GM04503 (cell line): ENCODE measurements at regions not wholly inside any gene's neighbourhood (a gene's known extent, or its start where the extent isn't known, plus 50 kb on each side); places are given as distances from the start of the nearest gene placed in this dataset.
"Not testable (repeated sequence)": the region's sequence is repeated elsewhere in the genome, so short reads cannot be mapped to it uniquely, and the experiment has no call there.

Experiments
- DNase-seq: peaks from one replicate; pipeline ENCODE4 v3.0.0-alpha.2; 2012; ENCODE audit warnings: low read depth

DNA sequence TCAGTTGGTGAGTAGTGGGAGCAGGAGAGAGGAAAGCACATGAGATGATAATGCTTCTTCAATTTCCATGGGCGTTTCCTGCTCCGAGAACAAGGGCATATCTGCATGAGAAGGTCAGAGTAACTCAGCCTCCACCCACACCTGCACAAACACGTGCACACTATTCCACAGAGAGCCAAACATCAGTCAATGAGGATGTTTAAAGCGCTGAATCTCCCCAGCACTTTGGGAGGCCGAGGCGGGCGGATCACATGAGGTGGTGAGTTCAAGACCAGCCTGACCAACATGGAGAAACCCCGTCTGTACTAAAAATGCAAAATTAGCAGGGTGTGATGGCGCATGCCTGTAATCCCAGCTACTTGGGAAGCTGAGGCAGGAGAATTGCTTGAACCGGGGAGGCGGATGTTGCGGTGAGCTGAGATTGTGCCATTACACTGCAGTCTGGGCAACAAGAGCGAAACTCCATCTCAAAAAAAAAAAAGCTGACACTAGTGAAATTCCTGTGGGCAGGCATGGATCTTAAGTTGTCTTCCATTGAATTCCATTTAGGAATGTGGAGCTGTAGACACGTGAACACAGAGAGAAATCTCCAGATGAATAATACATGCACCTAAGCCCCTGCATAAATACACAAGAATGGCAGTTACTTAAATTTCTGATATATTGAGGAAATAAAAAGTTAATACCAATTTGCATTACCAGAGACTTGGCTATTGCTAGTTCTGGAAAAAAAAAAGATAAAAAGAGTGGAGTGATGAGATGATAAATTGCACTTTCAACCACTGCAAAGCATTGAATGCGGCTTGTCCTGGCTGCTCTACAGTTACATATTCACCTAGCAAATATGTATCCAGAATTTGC is 1097.4 kb upstream of the TMEM132C start:
- DNase-seq = peak; percentile 96

DNA sequence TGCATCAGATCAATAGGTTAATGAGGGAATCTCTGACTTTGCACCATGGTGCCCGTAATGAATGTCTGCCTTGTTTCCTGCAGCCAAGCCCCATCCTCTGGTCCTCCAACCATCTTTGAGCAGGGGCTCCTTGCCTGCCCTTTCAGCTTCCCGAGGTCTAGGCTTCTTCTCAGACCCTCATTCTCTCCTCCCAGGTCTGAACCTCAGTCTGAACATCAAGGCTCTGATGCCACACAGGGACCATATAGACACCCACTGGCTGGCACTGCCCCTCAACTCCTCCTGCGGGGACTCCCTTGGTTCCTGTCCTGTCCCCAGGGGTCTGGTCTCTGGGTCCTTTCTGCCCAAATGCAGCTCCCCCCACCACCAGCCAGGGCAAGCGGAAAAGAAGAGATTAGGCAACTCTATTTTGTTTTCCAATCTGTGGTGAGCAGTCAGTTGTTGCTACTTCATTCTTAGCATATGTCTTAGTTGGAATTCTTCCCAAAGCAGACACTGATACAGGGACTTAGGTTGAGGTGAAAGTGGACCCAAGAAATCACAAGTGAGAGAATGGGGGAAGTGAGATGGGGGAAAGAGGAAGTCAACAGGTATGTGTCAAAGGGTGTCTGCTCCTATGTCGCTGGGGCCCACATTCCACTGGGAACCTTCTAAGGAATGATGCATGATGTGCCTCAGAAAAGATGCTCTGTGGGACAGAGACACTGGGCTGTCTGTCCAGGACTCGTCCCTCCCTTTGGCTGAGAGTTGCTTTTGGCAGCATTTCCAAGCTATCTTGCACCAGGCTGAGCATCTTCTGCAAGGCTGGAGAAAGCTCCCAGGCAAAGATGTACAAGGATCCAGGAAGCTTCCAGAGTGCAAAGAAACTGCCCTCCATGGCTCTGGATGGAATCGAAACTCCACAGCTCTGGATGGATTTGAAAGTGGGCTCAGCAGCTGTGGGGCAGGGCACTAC is 1096.5 kb upstream of the TMEM132C start:
- DNase-seq = peak; percentile 77

DNA sequence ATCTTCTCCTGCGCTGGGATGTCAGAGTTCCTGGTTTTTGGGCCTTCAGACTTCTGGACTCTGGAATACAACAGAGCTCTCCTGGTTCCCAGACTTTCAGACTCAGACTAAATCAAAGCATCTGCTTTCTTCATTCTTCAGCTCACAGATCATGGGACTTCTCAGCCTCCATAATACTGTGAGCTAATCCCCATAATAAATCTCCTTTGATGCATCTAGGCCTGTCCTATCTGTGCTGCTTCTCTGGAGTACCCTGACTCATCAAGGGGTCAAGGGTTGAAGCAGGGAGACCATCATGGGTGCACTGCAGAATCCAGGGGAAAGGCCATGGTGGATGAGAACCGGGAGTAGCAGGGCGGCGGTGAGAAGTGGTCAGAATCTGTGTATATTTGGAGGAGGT is 1094.1 kb upstream of the TMEM132C start:
- DNase-seq = peak; percentile 78

DNA sequence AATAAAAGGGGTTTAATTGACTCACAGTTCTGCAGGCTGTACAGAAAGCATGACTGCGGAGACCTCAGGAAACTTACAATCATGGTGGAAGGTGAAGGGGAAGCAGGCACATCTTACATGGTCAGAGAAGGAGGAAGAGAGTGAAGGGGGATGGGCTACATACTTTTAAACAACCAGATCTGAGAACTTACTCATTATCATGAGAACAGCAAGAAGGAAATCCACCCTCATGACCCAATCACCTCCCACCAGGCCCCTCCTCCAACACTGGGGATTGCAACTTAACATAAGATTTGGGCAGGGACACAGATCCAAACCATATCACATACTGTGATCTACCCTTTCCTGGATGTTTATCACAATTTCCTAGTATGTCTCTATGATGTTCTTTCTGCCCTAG is 1093.0 kb upstream of the TMEM132C start:
- not testable (repeated sequence) for DNase-seq

DNA sequence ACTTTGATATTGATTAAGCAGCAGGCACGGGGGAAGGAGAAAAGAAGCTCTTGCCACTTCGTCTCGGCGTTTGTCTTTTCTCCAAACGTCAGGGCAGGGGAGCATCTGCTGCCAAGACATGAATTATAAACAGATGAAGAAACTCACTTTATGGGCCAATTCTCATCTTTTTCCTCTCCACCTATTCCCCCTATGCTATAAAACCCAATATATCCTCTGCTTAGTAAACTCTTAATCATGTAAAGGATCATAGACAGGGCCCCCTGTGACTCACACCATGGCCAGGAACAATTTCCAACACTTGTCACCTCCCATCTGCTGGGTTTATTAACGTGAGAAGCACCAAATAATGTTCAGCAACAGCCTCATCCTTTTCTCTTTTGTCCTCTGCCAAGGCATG is 1092.1 kb upstream of the TMEM132C start:
- peak; percentile 62 for DNase-seq

DNA sequence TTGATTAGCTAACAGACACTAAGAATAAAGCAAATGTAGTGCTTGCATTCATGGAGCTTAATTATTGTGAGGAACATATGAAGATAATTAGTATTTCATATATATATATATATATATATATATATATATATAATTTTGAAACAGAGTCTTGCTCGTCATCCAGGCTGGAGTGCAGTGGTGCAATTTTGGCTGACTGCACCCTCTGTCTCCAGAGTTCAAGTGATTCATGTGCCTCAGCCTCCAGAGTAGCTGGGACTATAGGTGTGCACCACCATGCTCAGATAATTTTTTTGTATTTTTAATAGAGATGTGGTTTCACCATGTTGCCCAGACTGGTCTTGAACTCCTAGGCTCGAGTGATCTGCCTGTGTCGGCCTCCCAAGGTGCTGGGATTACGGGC is 1091.6 kb upstream of the TMEM132C start:
- DNase-seq = no peak

DNA sequence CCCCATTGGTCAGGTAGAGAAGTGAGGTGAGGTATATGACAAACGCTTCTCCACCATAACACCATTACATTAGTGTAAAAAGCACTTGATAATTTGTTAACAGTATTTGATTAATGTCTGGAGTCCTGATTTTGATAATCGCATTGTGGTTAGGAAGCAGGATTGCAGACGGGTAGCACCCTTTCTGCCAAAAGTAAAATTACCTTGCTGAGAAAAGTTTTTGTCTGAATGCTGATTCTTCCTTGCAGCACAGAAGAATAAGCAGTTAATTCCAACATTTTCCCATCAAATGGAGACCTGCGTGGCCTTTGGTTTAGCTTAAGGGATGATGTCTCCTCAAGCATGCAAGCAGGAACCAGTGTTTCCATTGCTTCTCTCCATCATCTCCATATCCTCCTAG is 1090.2 kb upstream of the TMEM132C start:
- no peak for DNase-seq

DNA sequence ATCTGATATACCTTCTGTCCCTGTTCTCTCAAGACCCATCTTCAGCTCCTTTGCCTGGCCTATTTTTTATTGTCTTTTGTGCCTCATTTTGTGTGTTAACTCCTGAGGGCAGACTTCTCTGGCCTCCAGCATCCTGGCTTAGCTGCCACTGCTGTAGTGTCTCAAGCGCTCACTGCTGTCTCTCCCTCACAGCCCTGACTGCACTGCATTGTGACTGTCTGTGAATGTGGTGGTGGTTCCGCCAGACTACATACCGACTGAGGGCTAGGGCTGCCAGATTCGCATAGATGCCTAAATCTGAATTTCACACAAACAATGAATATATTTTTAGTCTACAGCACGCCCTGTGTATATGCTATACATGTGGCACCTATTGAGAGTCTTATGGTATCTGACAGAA is 1088.9 kb upstream of the TMEM132C start:
- DNase-seq = no peak

DNA sequence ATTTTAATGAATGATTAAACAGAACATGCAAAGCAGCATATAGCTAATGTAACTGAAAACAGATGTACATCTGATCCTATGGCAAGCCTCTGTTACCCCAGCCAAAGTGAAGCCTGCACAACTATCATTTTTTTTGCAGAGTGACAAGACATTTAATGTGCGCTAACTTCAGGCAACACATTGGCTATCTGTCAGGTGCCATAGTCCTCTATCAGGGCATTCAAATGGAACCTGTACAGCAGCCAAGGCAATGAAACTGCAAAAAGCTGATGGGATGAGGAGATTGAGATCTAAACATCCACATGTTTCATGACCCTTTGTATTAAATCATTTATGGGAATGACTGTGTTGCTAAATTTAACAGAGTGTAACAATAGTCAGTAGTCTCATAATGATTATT is 1088.5 kb upstream of the TMEM132C start:
- no peak for DNase-seq

DNA sequence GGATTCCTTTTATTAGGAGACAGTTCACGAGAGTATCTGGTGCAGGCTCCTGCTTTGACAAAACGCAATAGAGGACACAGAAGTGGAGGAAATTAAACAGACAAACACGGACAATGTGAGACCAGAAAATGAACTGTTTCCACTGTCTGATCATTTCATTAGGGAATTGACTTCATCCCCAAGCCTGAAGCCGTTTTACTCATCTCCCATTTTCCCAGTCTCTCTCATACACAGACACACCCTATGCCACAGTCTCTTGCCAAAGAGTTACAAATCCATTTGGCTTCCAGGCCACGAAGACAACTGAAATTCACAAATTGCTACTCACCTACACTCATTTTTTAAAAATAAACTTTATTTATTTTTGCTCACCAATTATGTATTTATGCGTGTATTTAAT is 1087.8 kb upstream of the TMEM132C start:
- DNase-seq = peak; percentile 35

DNA sequence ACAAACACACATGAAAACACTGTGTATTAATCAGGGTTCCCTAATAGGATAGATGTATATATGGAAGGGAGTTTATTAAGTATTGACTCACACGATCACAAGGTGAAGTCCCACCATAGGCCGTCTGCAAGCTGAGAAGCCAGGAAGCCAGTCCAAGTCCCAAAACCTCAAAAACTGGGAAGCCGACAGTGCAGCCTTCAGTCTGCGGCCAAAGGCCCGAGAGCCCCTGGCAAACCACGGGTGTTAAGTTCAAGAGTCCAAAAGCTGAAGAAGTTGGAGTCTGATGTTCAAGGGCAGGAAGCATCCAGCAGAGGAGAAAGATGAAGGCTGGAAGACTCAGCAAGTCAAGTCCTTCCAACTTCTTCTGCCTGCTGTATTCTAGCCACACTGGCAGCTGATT is 1085.0 kb upstream of the TMEM132C start:
- no peak for DNase-seq

DNA sequence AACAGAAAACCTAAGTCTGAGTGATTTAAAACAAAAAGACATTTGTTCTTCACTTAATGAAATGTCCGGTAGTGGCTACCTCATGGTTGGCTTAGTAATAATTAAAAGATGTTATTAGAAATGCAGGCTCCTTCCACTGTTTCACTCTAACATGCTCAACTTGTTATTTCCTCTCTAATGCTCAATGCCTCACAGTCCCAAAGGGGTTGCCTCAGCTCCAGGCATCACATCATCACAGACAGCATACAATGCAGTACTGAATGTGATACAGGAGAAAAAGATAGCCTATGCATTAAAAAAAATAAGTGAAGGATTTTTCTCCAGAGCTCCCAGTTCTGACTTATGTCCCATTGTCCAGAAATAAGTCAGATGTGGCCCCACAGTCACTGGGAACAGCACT is 1077.0 kb upstream of the TMEM132C start:
- no peak for DNase-seq

DNA sequence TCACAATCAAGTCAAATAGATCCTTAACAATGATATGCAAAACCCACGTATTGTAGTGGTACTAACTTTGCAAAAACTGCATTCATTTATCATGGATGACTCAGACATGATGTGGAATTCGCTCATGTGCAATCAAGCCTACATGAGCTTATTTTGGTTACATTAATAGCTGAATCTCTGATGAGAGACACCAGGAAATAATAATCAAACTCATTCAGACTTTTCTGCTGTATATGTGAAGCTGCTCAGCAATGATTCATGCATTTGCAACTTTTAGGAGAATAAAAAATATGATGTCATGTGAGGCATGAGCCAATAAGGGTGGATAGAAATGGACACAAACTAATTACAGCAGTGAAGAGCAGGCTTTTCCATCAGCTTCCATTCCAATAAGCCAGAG is 1075.8 kb upstream of the TMEM132C start:
- DNase-seq = peak; percentile 50

DNA sequence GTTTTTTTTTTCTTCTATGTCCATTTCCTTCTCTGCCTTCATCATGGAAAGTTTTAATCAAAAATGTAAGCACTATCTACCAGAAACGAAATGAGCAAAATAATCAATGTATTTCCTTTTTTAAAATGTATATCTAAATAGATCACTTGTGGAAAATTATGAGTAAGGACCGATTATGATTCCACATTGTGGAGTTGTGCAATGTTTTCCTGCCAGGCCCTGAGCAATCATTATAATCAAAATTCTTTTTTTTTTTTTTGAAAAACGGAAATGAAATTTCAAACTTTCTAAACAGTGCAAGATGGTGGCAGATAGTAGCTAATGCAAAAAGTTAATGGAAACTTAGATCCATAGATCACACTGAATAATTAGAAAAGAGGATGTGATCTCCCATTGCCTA is 1074.6 kb upstream of the TMEM132C start:
- DNase-seq = no peak

DNA sequence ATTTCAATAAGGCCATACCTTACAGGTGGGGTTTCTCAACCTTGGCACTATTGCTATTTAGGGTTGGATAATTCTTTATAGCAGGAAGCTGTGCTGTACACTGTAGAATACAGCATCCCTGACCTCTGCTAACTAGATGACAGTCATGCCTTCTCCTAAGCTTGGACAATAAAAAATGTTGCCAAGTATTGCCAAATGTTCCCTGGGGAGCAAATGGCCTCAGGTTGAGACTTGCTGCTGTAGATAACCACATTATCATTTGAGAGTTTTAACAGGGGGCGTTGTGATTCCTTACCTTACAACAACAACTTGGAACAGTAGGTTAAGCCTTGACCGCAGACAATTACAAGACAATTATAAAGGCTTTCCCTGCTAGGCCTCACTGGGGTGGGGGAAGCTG is 1073.6 kb upstream of the TMEM132C start:
- DNase-seq = no peak

DNA sequence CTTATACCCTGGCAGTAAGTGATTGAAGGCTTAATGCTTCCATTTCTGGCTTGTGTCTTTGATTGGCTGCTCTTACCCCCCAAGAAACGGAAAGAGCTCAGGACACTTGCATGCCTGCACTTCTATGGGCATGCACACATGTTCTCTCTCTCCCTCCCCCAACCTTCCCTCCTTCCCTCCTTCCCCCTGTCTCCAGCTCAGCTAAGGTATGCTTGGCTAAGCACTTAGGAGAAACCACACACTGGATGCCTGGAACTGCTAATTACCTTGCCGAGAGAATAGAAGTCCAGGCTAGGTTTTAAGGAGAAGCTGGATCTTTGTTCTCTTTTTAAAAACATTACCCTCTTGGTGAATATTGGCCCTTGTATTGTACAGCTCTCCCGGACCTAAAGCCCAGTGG is 1072.8 kb upstream of the TMEM132C start:
- DNase-seq = no peak

DNA sequence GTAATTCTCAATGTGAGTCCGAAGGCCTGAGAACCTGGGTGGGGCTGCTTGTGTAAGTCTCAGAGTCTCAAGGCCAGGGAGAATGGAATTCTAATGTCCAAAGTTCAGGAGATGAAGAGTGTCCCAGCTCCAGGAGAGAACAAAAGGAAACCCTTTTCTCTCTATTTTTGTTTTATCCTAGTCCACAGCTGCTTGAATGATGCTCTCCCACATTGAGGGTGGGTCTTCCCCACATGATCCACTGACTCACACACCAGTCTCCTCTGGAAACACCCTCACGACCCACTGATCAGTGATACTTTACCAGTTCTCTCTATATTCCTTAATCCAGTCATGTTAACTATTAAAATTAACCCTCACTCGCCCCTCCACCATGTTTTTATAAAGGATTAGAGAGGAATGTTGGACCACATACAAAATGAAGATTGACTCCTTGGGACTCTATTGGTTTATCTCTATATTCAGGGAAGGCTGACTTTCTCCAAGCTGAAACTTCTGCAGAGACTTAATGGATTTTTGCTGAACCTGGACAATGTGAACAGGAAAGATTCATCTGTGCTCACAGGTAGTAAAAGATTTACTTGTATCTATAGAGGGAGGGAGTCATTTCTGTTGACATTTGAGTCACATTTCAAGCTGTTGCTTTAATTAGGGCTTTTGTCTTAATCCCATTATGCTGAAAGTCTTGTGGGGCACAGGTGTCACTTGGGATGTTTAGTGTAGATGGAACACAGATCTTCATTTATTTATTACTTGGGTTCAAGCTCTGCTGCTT is 1061.0 kb upstream of the TMEM132C start:
- DNase-seq = no peak

DNA sequence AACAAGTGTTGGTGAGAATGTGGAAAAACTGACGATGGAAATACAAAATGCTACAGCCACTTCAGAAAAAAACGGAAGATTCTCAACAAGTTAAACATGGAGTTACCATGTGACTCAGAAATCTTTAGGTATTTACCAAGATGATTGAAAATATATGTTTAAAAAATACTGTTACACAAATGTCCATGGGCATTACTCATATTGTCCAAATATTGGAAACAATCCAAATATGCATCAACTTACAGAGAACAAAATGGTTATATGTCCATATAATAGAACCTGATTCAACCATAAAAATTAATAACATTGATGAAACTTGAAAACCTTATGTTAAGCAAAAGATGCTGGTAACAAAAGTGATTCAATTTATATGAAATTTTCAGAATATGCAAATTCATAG is 1057.7 kb upstream of the TMEM132C start:
- DNase-seq = no peak

DNA sequence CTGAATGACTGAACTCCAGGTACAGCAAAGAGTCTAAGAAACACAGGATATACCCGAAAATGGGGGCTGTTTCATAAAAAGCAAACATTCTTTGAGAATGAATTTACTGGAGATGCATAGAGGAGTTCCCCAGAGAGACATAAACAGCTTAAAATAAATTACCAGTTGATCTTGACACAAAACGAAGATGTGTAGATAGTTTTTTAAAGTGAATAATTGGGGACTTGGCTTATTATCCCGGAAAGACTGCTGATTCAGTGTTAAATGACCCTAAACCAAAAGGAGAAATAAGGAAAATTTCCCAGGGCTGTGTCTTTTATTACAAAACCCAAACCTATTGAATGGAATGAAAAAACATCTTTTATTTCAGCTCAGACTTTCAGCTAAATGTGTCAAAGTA is 1052.8 kb upstream of the TMEM132C start:
- DNase-seq = no peak

DNA sequence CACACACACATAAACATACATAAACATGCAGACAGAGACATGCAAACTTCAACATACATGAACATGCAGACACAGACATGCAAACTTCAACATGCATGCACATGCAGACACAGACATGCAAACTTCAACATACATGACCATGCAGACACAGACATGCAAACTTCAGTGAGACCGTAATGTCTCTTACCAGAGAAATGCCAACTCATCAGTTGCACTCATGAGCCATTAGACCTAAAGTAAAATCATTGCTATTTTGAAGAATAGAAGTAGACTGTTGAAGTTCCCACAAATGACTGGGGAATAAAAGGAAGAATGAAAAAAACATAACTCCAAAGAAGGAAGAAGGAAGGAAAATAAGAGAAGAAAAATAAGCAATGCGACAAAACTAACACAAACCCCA is 1044.0 kb upstream of the TMEM132C start:
- DNase-seq = no peak

DNA sequence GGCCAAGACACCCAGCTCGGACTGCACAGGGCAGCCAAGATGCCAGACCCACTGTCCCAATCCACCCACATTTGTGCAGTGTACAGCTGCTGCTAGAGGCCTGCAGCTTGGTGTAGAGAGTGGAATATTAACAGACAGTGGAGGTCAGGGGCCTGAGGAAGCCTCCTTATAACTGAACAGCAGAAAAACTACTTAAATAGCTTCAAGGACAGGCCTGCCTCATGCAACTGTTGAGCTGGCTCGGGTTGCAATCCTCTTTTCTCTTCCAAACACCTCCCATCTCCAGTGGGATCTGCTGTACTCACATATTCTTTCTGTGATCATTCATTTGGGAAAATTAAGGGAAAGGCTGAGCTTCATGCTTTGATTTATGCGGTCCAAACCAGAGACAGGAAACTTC is 1043.2 kb upstream of the TMEM132C start:
- DNase-seq = no peak

DNA sequence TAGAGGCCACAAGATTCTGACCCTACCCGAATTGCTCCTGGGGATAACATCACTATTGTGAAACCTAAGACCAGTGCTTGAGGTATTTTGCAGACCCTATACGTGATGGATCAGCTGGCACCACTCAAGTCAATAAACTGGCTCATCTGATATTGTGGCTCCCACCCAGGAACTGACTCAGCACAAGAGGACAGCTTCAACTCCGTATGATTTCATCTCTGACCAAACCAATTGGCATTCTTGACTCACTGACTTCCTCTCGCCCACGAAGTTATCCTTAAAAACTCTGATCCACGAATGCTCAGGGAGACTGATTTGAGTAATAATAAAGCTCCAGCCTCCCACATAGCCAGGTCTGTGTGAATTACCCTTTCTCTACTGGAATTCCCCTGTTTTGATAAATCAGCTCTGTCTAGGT is 1036.1 kb upstream of the TMEM132C start:
- peak; percentile 91 for DNase-seq
